Upper lobe of left lung (tissue), 4 donors: ENCODE measurements at regions not wholly inside any gene's neighbourhood (a gene's known extent, or its start where the extent isn't known, plus 50 kb on each side); places are given as distances from the start of the nearest gene placed in this dataset.
"Not testable (repeated sequence)": the region's sequence is repeated elsewhere in the genome, so short reads cannot be mapped to it uniquely, and the experiment has no call there.

Source experiments
- CTCF ChIP-seq, 6 experiments: fragments of 450-650 bp in 4 of 6; fragments of 200-600 bp in 2 of 6; sonication (generic) in 2 of 6; IDR thresholded peaks; one replicate each; pipeline ENCODE4 v1.5.1; 2016 to 2019; ENCODE audit warnings: antibody characterized with exemption in 6 of 6
- EP300 ChIP-seq, 4 donors: sonication (generic); formaldehyde crosslinking; IDR thresholded peaks; one replicate each; pipeline ENCODE4 v1.5.1; 2017; ENCODE audit warnings: antibody characterized with exemption in 4 of 4, control low read depth in 2 of 4
- POLR2A ChIP-seq, 4 donors: fragments of 450-650 bp; IDR thresholded peaks; one replicate each; pipeline ENCODE4 v1.5.1; 2016 to 2017; ENCODE audit warnings: antibody characterized with exemption in 4 of 4, mild to moderate bottlenecking in 2 of 4
- POLR2AphosphoS5 ChIP-seq, 2 donors: sonication (generic); formaldehyde crosslinking; IDR thresholded peaks; one replicate each; pipeline ENCODE4 v1.5.1; 2017; ENCODE audit warnings: antibody characterized with exemption in 2 of 2

- TF ChIP-seq CTCF, EP300, POLR2A, POLR2AphosphoS5 (IDR thresholded peaks at IDR 0.05): not testable (repeated sequence)
Measured at GRCh38 chr2:132337844-132338243, 78.8 kb upstream of the GPR39 start.
